ENCODE measurements at regions not wholly inside any gene's neighbourhood (a gene's known extent, or its start where the extent isn't known, plus 50 kb on each side); places are given as distances from the start of the nearest gene placed in this dataset.

- Histone ChIP-seq H3K9me3 (ENCODE audit: control insufficient read depth, low read depth, low read length) (no peaks in the 10 kb centered on the region), H3K27me3 (ENCODE audit: control insufficient read depth, insufficient read depth, low read length) (no peaks in the 10 kb centered on the region), H3K27ac (ENCODE audit: low read length) (no peak overlapping the region), H3K9ac (ENCODE audit: low read length) (no peak overlapping the region), H3K36me3 (ENCODE audit: control insufficient read depth, low read depth, low read length) (no peaks in the 10 kb centered on the region), H3K4me3 (ENCODE audit: low read length) (no peak overlapping the region), H3K4me1 (ENCODE audit: control insufficient read depth, low read depth, low read length) (no peaks in the 10 kb centered on the region)
Measured at GRCh38 chr7:67705850-67706249, 709.2 kb downstream of the TYW1 start.

DNA sequence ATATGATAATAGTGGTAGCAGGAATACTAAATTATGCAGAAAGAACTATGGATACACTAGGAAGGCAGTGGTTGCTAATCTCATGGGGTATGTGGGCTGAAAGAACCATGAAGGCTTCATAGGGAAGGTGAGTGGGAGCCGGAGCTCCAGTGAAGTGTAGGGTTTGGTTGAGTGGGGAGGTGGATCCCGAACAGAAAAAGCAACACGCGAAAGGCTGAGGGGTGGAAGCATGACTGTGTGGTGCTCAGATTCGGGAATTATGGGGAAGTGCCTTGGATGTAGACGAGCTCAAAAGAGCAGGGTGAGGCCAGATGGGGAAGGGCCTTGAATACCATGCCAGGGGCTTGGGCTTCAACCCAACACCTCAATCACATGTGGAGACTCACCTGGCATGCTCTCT, 715.1 kb downstream of the TYW1 start:
- no peak overlapping the region for H3K27ac ChIP-seq (ENCODE audit: low read length)
- H3K27me3 ChIP-seq (ENCODE audit: control insufficient read depth, insufficient read depth, low read length) = no peaks in the 10 kb centered on the region
- no peaks in the 10 kb centered on the region for H3K36me3 ChIP-seq (ENCODE audit: control insufficient read depth, low read depth, low read length)
- H3K9me3 ChIP-seq (ENCODE audit: control insufficient read depth, low read depth, low read length) = no peaks in the 10 kb centered on the region
- H3K9ac ChIP-seq (ENCODE audit: low read length) = no peak overlapping the region
- no peaks in the 10 kb centered on the region for H3K4me1 ChIP-seq (ENCODE audit: control insufficient read depth, low read depth, low read length)
- H3K4me3 ChIP-seq (ENCODE audit: low read length) = no peak overlapping the region

- Histone ChIP-seq H3K27me3 (ENCODE audit: control insufficient read depth, insufficient read depth, low read length) (no peaks in the 10 kb centered on the region), H3K36me3 (ENCODE audit: control insufficient read depth, low read depth, low read length) (no peaks in the 10 kb centered on the region), H3K9me3 (ENCODE audit: control insufficient read depth, low read depth, low read length) (no peaks in the 10 kb centered on the region)
Measured at GRCh38 chr7:67713451-67714056, 716.9 kb downstream of the TYW1 start.

DNA sequence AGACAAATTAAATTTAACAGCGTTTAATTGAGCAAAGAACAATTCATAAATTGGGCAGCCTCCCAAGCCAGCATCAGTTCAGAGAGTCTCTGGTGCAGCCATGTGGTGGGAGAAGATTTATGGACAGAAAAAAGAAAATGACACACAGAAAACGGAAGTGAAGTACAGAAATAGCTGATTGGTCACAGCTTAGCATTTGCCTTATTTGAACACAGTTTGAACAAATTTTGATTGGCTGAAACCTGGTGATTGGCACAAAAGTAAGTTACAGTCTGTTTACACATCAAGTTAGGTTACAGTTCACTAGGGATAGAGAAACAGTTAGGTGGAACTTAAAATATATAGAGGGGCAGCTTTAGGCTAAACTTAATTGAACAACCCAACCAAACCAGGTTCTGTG, 720.1 kb downstream of the TYW1 start:
- H3K27me3 ChIP-seq (ENCODE audit: control insufficient read depth, insufficient read depth, low read length) = no peaks in the 10 kb centered on the region
- no peak overlapping the region for H3K27ac ChIP-seq (ENCODE audit: low read length)
- H3K9ac ChIP-seq (ENCODE audit: low read length) = no peak overlapping the region
- no peaks in the 10 kb centered on the region for H3K9me3 ChIP-seq (ENCODE audit: control insufficient read depth, low read depth, low read length)
- no peak overlapping the region for H3K4me3 ChIP-seq (ENCODE audit: low read length)
- H3K36me3 ChIP-seq (ENCODE audit: control insufficient read depth, low read depth, low read length) = no peaks in the 10 kb centered on the region
- H3K4me1 ChIP-seq (ENCODE audit: control insufficient read depth, low read depth, low read length) = no peaks in the 10 kb centered on the region

More at GRCh38 chr7:67713451-67714056, 716.9 kb downstream of the TYW1 start:
- no peak overlapping the region for H3K4me3 ChIP-seq (ENCODE audit: low read length)
- H3K9ac ChIP-seq (ENCODE audit: low read length) = no peak overlapping the region
- H3K4me1 ChIP-seq (ENCODE audit: control insufficient read depth, low read depth, low read length) = no peaks in the 10 kb centered on the region
- H3K27ac ChIP-seq (ENCODE audit: low read length) = no peak overlapping the region

DNA sequence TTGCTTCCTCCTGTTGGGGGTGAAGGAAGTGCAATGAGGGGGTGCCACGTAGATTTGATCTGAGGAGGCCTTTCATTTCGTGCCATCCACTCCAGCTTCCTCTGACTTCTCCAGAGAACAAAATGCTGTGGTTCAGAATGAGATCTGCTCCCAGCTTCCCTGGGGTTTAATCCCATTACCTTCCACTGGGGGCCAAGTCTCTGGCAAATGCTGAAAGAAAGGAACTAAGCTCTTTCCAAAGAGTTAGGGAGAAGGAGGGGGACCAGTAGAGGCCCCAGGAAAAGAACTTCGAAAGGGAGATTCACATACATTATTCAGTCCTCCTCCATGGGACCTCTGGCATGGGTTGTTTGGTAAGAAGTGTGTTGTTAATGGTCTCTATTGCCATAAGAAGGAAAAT, 727.0 kb downstream of the TYW1 start:
- H3K9me3 ChIP-seq (ENCODE audit: control insufficient read depth, low read depth, low read length) = no peaks in the 10 kb centered on the region
- H3K36me3 ChIP-seq (ENCODE audit: control insufficient read depth, low read depth, low read length) = no peaks in the 10 kb centered on the region
- no peak overlapping the region for H3K4me3 ChIP-seq (ENCODE audit: low read length)
- peaks cover 19% of the 10 kb centered on the region for H3K4me1 ChIP-seq (ENCODE audit: control insufficient read depth, low read depth, low read length)
- H3K9ac ChIP-seq (ENCODE audit: low read length) = no peak overlapping the region
- H3K27me3 ChIP-seq (ENCODE audit: control insufficient read depth, insufficient read depth, low read length) = no peaks in the 10 kb centered on the region
- H3K27ac ChIP-seq (ENCODE audit: low read length) = no peak overlapping the region

GRCh38 chr7:67724435-67724834, 727.8 kb downstream of the TYW1 start:
- no peak overlapping the region for H3K9ac ChIP-seq (ENCODE audit: low read length)
- H3K4me3 ChIP-seq (ENCODE audit: low read length) = no peak overlapping the region
- H3K36me3 ChIP-seq (ENCODE audit: control insufficient read depth, low read depth, low read length) = no peaks in the 10 kb centered on the region
- peaks cover 19% of the 10 kb centered on the region for H3K4me1 ChIP-seq (ENCODE audit: control insufficient read depth, low read depth, low read length)
- H3K27me3 ChIP-seq (ENCODE audit: control insufficient read depth, insufficient read depth, low read length) = no peaks in the 10 kb centered on the region
- H3K9me3 ChIP-seq (ENCODE audit: control insufficient read depth, low read depth, low read length) = no peaks in the 10 kb centered on the region
- H3K27ac ChIP-seq (ENCODE audit: low read length) = no peak overlapping the region

DNA sequence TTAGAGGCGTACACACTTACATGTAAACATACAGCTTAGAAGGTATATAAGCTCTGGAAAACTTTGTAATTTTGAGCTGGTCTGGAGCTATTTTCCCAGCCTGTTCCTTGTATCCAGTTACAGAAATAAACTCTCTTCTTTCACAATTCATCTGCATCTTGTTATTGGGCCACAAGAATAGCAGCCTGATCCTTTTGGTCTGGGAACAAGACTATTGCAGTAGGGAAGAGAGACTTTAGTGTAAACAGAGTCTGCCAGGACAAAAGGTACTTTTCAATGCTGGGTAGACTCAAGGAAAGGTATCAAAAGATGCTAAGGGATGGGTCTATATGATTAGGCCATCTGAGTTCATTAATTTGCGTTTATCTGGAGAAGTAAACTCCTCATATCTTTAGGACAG, 728.3 kb downstream of the TYW1 start:
- H3K4me1 ChIP-seq (ENCODE audit: control insufficient read depth, low read depth, low read length) = peaks cover 19% of the 10 kb centered on the region
- no peak overlapping the region for H3K9ac ChIP-seq (ENCODE audit: low read length)
- no peaks in the 10 kb centered on the region for H3K36me3 ChIP-seq (ENCODE audit: control insufficient read depth, low read depth, low read length)
- H3K4me3 ChIP-seq (ENCODE audit: low read length) = no peak overlapping the region
- no peaks in the 10 kb centered on the region for H3K9me3 ChIP-seq (ENCODE audit: control insufficient read depth, low read depth, low read length)
- no peaks in the 10 kb centered on the region for H3K27me3 ChIP-seq (ENCODE audit: control insufficient read depth, insufficient read depth, low read length)
- H3K27ac ChIP-seq (ENCODE audit: low read length) = no peak overlapping the region

- no peaks in the 10 kb centered on the region for H3K27me3 ChIP-seq (ENCODE audit: control insufficient read depth, insufficient read depth, low read length)
- H3K36me3 ChIP-seq (ENCODE audit: control insufficient read depth, low read depth, low read length) = no peaks in the 10 kb centered on the region
- H3K4me3 ChIP-seq (ENCODE audit: low read length) = no peak overlapping the region
- H3K27ac ChIP-seq (ENCODE audit: low read length) = no peak overlapping the region
- no peak overlapping the region for H3K9ac ChIP-seq (ENCODE audit: low read length)
- H3K4me1 ChIP-seq (ENCODE audit: control insufficient read depth, low read depth, low read length) = peaks cover 19% of the 10 kb centered on the region
- no peaks in the 10 kb centered on the region for H3K9me3 ChIP-seq (ENCODE audit: control insufficient read depth, low read depth, low read length)
Measured at GRCh38 chr7:67725423-67725822, 728.8 kb downstream of the TYW1 start.

DNA sequence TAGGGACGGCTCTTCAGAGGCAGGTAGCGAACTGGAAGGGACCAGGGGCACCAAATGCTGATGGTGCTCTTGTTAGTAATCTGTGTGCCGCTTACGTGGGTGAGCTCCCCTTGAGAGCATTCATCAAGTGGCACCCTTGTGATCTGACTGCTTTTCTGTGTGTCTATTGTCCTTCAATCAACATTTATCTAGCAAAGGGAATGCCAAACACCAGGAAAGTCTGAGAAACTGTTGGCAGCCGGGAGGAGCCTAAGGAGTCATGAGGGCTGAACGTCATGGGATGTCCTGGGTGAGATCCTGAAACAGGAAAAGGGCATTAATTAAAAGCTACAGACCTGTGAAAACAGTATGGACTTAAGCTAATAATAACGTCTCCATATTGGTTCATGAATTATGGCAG, 733.1 kb downstream of the TYW1 start:
- H3K27ac ChIP-seq (ENCODE audit: low read length) = no peak overlapping the region
- H3K4me3 ChIP-seq (ENCODE audit: low read length) = no peak overlapping the region
- no peaks in the 10 kb centered on the region for H3K36me3 ChIP-seq (ENCODE audit: control insufficient read depth, low read depth, low read length)
- no peaks in the 10 kb centered on the region for H3K9me3 ChIP-seq (ENCODE audit: control insufficient read depth, low read depth, low read length)
- H3K27me3 ChIP-seq (ENCODE audit: control insufficient read depth, insufficient read depth, low read length) = no peaks in the 10 kb centered on the region
- no peak overlapping the region for H3K9ac ChIP-seq (ENCODE audit: low read length)
- peaks cover 8% of the 10 kb centered on the region for H3K4me1 ChIP-seq (ENCODE audit: control insufficient read depth, low read depth, low read length)

DNA sequence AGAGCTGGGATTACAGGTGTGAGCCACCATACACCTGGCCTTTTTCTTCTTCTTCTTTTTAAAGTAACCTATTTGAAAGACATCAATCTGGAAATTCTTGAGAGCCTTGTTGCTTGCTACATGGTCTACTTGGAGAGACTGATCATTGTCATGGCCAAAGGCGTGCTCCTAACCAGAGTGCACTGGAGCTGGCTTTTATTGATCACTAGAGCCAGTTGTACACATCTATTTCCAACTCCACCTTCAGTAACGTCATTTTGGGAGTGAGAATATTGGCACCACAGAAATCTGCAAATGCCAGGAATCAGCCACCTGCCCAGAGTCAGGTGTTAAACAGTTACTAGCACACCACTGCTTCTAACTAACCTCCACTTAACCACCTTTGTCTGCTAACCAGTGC, 735.1 kb downstream of the TYW1 start:
- Histone ChIP-seq H3K27me3 (ENCODE audit: control insufficient read depth, insufficient read depth, low read length) (no peaks in the 10 kb centered on the region), H3K27ac (ENCODE audit: low read length) (no peak overlapping the region), H3K9me3 (ENCODE audit: control insufficient read depth, low read depth, low read length) (no peaks in the 10 kb centered on the region), H3K4me1 (ENCODE audit: control insufficient read depth, low read depth, low read length) (no peaks in the 10 kb centered on the region), H3K9ac (ENCODE audit: low read length) (no peak overlapping the region), H3K4me3 (ENCODE audit: low read length) (no peak overlapping the region), H3K36me3 (ENCODE audit: control insufficient read depth, low read depth, low read length) (no peaks in the 10 kb centered on the region)

GRCh38 chr7:67732898-67733297, 736.3 kb downstream of the TYW1 start:
- Histone ChIP-seq H3K27ac (ENCODE audit: low read length) (no peak overlapping the region), H3K4me3 (ENCODE audit: low read length) (no peak overlapping the region), H3K4me1 (ENCODE audit: control insufficient read depth, low read depth, low read length) (no peaks in the 10 kb centered on the region), H3K9ac (ENCODE audit: low read length) (no peak overlapping the region), H3K27me3 (ENCODE audit: control insufficient read depth, insufficient read depth, low read length) (no peaks in the 10 kb centered on the region), H3K9me3 (ENCODE audit: control insufficient read depth, low read depth, low read length) (no peaks in the 10 kb centered on the region), H3K36me3 (ENCODE audit: control insufficient read depth, low read depth, low read length) (no peaks in the 10 kb centered on the region)

- no peaks in the 10 kb centered on the region for H3K9me3 ChIP-seq (ENCODE audit: control insufficient read depth, low read depth, low read length)
- H3K36me3 ChIP-seq (ENCODE audit: control insufficient read depth, low read depth, low read length) = no peaks in the 10 kb centered on the region
- H3K27me3 ChIP-seq (ENCODE audit: control insufficient read depth, insufficient read depth, low read length) = no peaks in the 10 kb centered on the region
- no peak overlapping the region for H3K9ac ChIP-seq (ENCODE audit: low read length)
- no peak overlapping the region for H3K27ac ChIP-seq (ENCODE audit: low read length)
- no peaks in the 10 kb centered on the region for H3K4me1 ChIP-seq (ENCODE audit: control insufficient read depth, low read depth, low read length)
- H3K4me3 ChIP-seq (ENCODE audit: low read length) = no peak overlapping the region
Measured at GRCh38 chr7:67738145-67738544, 741.5 kb downstream of the TYW1 start.
